ENCODE measurements at regions not wholly inside any gene's neighbourhood (a gene's known extent, or its start where the extent isn't known, plus 50 kb on each side); places are given as distances from the start of the nearest gene placed in this dataset.

- in situ Hi-C loops (cut with MboI; ENCODE audit: low pct_unique_long_range_greater_than_20kb, low sequenced_read_pairs), result no loop called here
- DNase-seq, result no peak
Observed at GRCh38 chr3:43187836-43188479, 82.1 kb upstream of the POMGNT2 start.

GRCh38 chr3:43185983-43186314 lies 80.1 kb upstream of the POMGNT2 start:
- DNase-seq, result no peak
- in situ Hi-C loops (cut with MboI; ENCODE audit: low pct_unique_long_range_greater_than_20kb, low sequenced_read_pairs), result no loop called here

- in situ Hi-C loops (cut with MboI; ENCODE audit: low pct_unique_long_range_greater_than_20kb, low sequenced_read_pairs), result no loop called here
- no peak for DNase-seq
Observed at GRCh38 chr3:43185274-43185982, 79.5 kb upstream of the POMGNT2 start.

GRCh38 chr3:43183456-43183855 lies 77.6 kb upstream of the POMGNT2 start:
- DNase-seq, result no peak
- in situ Hi-C loops (cut with MboI; ENCODE audit: low pct_unique_long_range_greater_than_20kb, low sequenced_read_pairs), result no loop called here

- in situ Hi-C loops (cut with MboI; ENCODE audit: low pct_unique_long_range_greater_than_20kb, low sequenced_read_pairs), result no loop called here
- DNase-seq, result peak; percentile 32
Observed at GRCh38 chr3:43181202-43181821, 75.4 kb upstream of the POMGNT2 start.

GRCh38 chr3:43180694-43181093 lies 74.8 kb upstream of the POMGNT2 start:
- in situ Hi-C loops (cut with MboI; ENCODE audit: low pct_unique_long_range_greater_than_20kb, low sequenced_read_pairs), result no loop called here
- DNase-seq, result peak; percentile 24

GRCh38 chr3:43180027-43180426 lies 74.1 kb upstream of the POMGNT2 start:
- peak; percentile 77 for DNase-seq
- in situ Hi-C loops (cut with MboI; ENCODE audit: low pct_unique_long_range_greater_than_20kb, low sequenced_read_pairs), result no loop called here

GRCh38 chr3:43178891-43179366 lies 73.0 kb upstream of the POMGNT2 start:
- in situ Hi-C loops (cut with MboI; ENCODE audit: low pct_unique_long_range_greater_than_20kb, low sequenced_read_pairs), result no loop called here
- DNase-seq, result no peak

GRCh38 chr3:43177085-43177484 lies 71.2 kb upstream of the POMGNT2 start:
- no peak for DNase-seq

GRCh38 chr3:43176666-43177065 lies 70.8 kb upstream of the POMGNT2 start:
- in situ Hi-C loops (cut with MboI; ENCODE audit: low pct_unique_long_range_greater_than_20kb, low sequenced_read_pairs), result no loop called here
- DNase-seq, result peak; percentile 21

More at GRCh38 chr3:43177085-43177484, 71.2 kb upstream of the POMGNT2 start:
- in situ Hi-C loops (cut with MboI; ENCODE audit: low pct_unique_long_range_greater_than_20kb, low sequenced_read_pairs), result no loop called here

GRCh38 chr3:43175541-43175940 lies 69.7 kb upstream of the POMGNT2 start:
- DNase-seq, result no peak
- in situ Hi-C loops (cut with MboI; ENCODE audit: low pct_unique_long_range_greater_than_20kb, low sequenced_read_pairs), result no loop called here

GRCh38 chr3:43173949-43174348 lies 68.1 kb upstream of the POMGNT2 start:
- DNase-seq, result no peak
- in situ Hi-C loops (cut with MboI; ENCODE audit: low pct_unique_long_range_greater_than_20kb, low sequenced_read_pairs), result no loop called here

- DNase-seq, result no peak
Observed at GRCh38 chr3:43171748-43172147, 65.9 kb upstream of the POMGNT2 start.

GRCh38 chr3:43170553-43170952 lies 64.7 kb upstream of the POMGNT2 start:
- in situ Hi-C loops (cut with MboI; ENCODE audit: low pct_unique_long_range_greater_than_20kb, low sequenced_read_pairs), result no loop called here
- DNase-seq, result no peak

More at GRCh38 chr3:43171748-43172147, 65.9 kb upstream of the POMGNT2 start:
- in situ Hi-C loops (cut with MboI; ENCODE audit: low pct_unique_long_range_greater_than_20kb, low sequenced_read_pairs), result no loop called here

GRCh38 chr3:43169987-43170386 lies 64.1 kb upstream of the POMGNT2 start:
- in situ Hi-C loops (cut with MboI; ENCODE audit: low pct_unique_long_range_greater_than_20kb, low sequenced_read_pairs), result no loop called here
- DNase-seq, result no peak

- in situ Hi-C loops (cut with MboI; ENCODE audit: low pct_unique_long_range_greater_than_20kb, low sequenced_read_pairs), result no loop called here
- DNase-seq, result no peak
Observed at GRCh38 chr3:43166406-43166805, 60.5 kb upstream of the POMGNT2 start.

- in situ Hi-C loops (cut with MboI; ENCODE audit: low pct_unique_long_range_greater_than_20kb, low sequenced_read_pairs), result no loop called here
- no peak for DNase-seq
Observed at GRCh38 chr3:43165786-43166185, 59.9 kb upstream of the POMGNT2 start.

GRCh38 chr3:43163895-43164493 lies 58.1 kb upstream of the POMGNT2 start:
- in situ Hi-C loops (cut with MboI; ENCODE audit: low pct_unique_long_range_greater_than_20kb, low sequenced_read_pairs), result no loop called here
- DNase-seq, result no peak

- in situ Hi-C loops (cut with MboI; ENCODE audit: low pct_unique_long_range_greater_than_20kb, low sequenced_read_pairs), result no loop called here
- DNase-seq, result peak; percentile 62
Observed at GRCh38 chr3:43162230-43163084, 56.6 kb upstream of the POMGNT2 start.

Data from KBM-7 (cell line).